Uterus (tissue), 3 donors: ENCODE measurements at regions not wholly inside any gene's neighbourhood (a gene's known extent, or its start where the extent isn't known, plus 50 kb on each side); places are given as distances from the start of the nearest gene placed in this dataset.
"Not testable (repeated sequence)": the region's sequence is repeated elsewhere in the genome, so short reads cannot be mapped to it uniquely, and the experiment has no call there.

Experiments
- DNase-seq, 2 donors: peaks; one replicate each; pipeline ENCODE4 v3.0.0-alpha.2; 2019 to 2020
- H3K27ac ChIP-seq, 2 donors: fragments of 200-600 bp; sonication (generic); 1 replicate in 1 of 2; 2 replicates in 1 of 2; pipeline ENCODE4 v1.5.1; 2016 to 2018
- H3K27me3 ChIP-seq, 2 donors: fragments of 200-600 bp; sonication (generic); one replicate each; pipeline ENCODE4 v1.5.1; 2018 to 2019; ENCODE audit warnings: control low read depth in 1 of 2
- H3K36me3 ChIP-seq, 2 donors: fragments of 200-600 bp; sonication (generic); one replicate each; pipeline ENCODE4 v1.5.1; 2019; ENCODE audit warnings: control low read depth in 1 of 2
- H3K4me1 ChIP-seq, 2 donors: fragments of 200-600 bp; sonication (generic); one replicate each; pipeline ENCODE4 v1.5.1; 2018 to 2019; ENCODE audit warnings: control low read depth in 1 of 2
- H3K4me3 ChIP-seq, 2 donors: fragments of 200-600 bp; sonication (generic); 1 replicate in 1 of 2; 2 replicates in 1 of 2; pipeline ENCODE4 v1.5.1; 2018 to 2019; ENCODE audit warnings: mild to moderate bottlenecking in 1 of 2
- H3K9me3 ChIP-seq, 2 donors: fragments of 200-600 bp; sonication (generic); one replicate each; pipeline ENCODE4 v1.5.1; 2019; ENCODE audit warnings: control low read depth in 1 of 2
- CTCF ChIP-seq, 4 experiments: fragments of 200-600 bp in 2 of 4; fragments of 450-650 bp in 2 of 4; sonication (generic) in 2 of 4; IDR thresholded peaks; one replicate each; pipeline ENCODE4 v1.5.1; 2016 to 2019; ENCODE audit warnings: antibody characterized with exemption in 4 of 4, mild to moderate bottlenecking in 2 of 4, moderate library complexity in 1 of 4
- POLR2A ChIP-seq, 2 donors: fragments of 450-650 bp; IDR thresholded peaks; one replicate each; pipeline ENCODE4 v1.6.1; 2016; ENCODE audit warnings: antibody characterized with exemption in 2 of 2, mild to moderate bottlenecking in 1 of 2, moderate library complexity in 1 of 2
- intact Hi-C: fragments of 100-400 bp; cut with DNase I; formaldehyde crosslinking; loops from one replicate; pipeline ENCODE4 v1.15.1; 2023; ENCODE audit warnings: low total_unique reads
- donor health status: DM: yes; HTN: yes; CAD: no.

DNA sequence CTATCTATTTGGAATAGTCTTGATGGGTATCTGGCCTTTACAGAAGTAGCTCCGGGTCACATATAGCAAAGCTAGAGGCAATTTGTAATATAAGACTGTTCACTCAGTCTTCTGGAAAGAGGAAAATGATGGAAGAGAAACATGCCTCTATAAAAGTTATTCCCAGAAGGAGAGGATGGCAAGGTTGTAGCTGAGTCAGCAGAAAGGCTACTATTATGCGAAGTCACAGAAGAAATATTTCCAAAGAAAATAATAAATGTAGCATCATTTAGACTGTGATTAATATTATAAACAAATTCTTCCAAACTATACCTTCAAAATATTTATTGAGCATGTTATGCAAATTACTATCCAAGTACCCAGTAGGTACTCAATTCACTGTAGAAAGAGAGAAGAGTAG lies 1027.7 kb upstream of the TMEFF2 start:
- no peaks in the 10 kb centered on the region for H3K27me3 ChIP-seq
- no peak overlapping the region for H3K27ac ChIP-seq
- H3K4me3 ChIP-seq = no peak overlapping the region
- no peaks in the 10 kb centered on the region for H3K9me3 ChIP-seq
- intact Hi-C loops = no loop called here
- no peak for DNase-seq
- no peaks in the 10 kb centered on the region for H3K36me3 ChIP-seq
- TF ChIP-seq CTCF (IDR thresholded peaks at IDR 0.05) = no peak
- TF ChIP-seq POLR2A (IDR thresholded peaks at IDR 0.05) = no peak
- H3K4me1 ChIP-seq = no peaks in the 10 kb centered on the region

- Histone ChIP-seq H3K4me1 (no peaks in the 10 kb centered on the region), H3K9me3 (no peaks in the 10 kb centered on the region), H3K27me3 (no peaks in the 10 kb centered on the region), H3K27ac (no peak overlapping the region), H3K36me3 (no peaks in the 10 kb centered on the region), H3K4me3 (no peak overlapping the region)
- DNase-seq = no peak
- TF ChIP-seq POLR2A (IDR thresholded peaks at IDR 0.05) (no peak), CTCF (IDR thresholded peaks at IDR 0.05) (no peak)
- intact Hi-C loops = no loop called here
Observed at GRCh38 chr2:193219413-193219812, 1024.7 kb upstream of the TMEFF2 start.

GRCh38 chr2:193201583-193201982 lies 1006.9 kb upstream of the TMEFF2 start:
- H3K27me3 ChIP-seq = no peaks in the 10 kb centered on the region
- DNase-seq = no peak
- no peak overlapping the region for H3K4me3 ChIP-seq
- H3K27ac ChIP-seq = no peak overlapping the region
- intact Hi-C loops = no loop called here
- H3K4me1 ChIP-seq = no peaks in the 10 kb centered on the region
- no peaks in the 10 kb centered on the region for H3K9me3 ChIP-seq
- TF ChIP-seq CTCF (IDR thresholded peaks at IDR 0.05) (no peak), POLR2A (IDR thresholded peaks at IDR 0.05) (no peak)
- no peaks in the 10 kb centered on the region for H3K36me3 ChIP-seq

GRCh38 chr2:193199322-193199721 lies 1004.6 kb upstream of the TMEFF2 start:
- Histone ChIP-seq H3K9me3 (no peaks in the 10 kb centered on the region), H3K4me3 (no peak overlapping the region), H3K4me1 (no peaks in the 10 kb centered on the region), H3K27me3 (no peaks in the 10 kb centered on the region), H3K27ac (no peak overlapping the region), H3K36me3 (no peaks in the 10 kb centered on the region)
- DNase-seq = no peak
- TF ChIP-seq POLR2A (IDR thresholded peaks at IDR 0.05) = no peak
- intact Hi-C loops = no loop called here

GRCh38 chr2:193187816-193188215 lies 993.1 kb upstream of the TMEFF2 start:
- Histone ChIP-seq H3K4me1 (no peaks in the 10 kb centered on the region), H3K4me3 (no peak overlapping the region), H3K27ac (no peak overlapping the region), H3K36me3 (no peaks in the 10 kb centered on the region), H3K27me3 (no peaks in the 10 kb centered on the region), H3K9me3 (no peaks in the 10 kb centered on the region)
- intact Hi-C loops = no loop called here
- no peak for DNase-seq
- TF ChIP-seq CTCF (IDR thresholded peaks at IDR 0.05) (no peak), POLR2A (IDR thresholded peaks at IDR 0.05) (no peak)

DNA sequence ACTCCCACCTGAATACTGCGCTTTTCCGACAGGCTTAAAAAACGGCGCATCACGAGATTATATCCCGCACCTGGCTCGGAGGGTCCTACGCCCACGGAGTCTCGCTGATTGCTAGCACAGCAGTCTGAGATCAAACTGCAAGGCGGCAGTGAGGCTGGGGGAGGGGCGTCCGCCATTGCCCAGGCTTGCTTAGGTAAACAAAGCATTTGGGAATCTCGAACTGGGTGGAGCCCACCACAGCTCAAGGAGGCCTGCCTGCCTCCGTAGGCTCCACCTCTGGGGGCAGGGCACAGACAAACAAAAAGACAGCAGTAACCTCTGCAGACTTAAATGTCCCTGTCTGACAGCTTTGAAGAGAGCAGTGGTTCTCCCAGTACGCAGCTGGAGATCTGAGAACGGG lies 976.2 kb upstream of the TMEFF2 start:
- H3K27me3 ChIP-seq, DNase-seq, H3K27ac ChIP-seq, intact Hi-C loops, H3K4me3 ChIP-seq, H3K4me1 ChIP-seq, H3K36me3 ChIP-seq, H3K9me3 ChIP-seq: not testable (repeated sequence)
